HFF-Myc (cell line): ENCODE measurements at regions not wholly inside any gene's neighbourhood (a gene's known extent, or its start where the extent isn't known, plus 50 kb on each side); places are given as distances from the start of the nearest gene placed in this dataset.

Source experiments
- DNase-seq: peaks from one replicate; pipeline ENCODE4 v3.0.0-alpha.2; 2011; ENCODE audit warnings: low read depth; ENCODE audit errors: extremely low read depth
- H3K4me3 ChIP-seq: replicated peaks from 2 replicates; pipeline ENCODE4 v1.5.1; 2011; ENCODE audit warnings: low read depth, mild to moderate bottlenecking, control low read depth, low read length
- CTCF ChIP-seq: IDR thresholded peaks from 2 replicates; pipeline ENCODE4 v1.5.1; 2012; ENCODE audit warnings: mild to moderate bottlenecking, low read depth, low read length, control low read depth; ENCODE audit errors: missing control alignments

GRCh38 chr10:124281666-124282065 lies 137.1 kb downstream of the OAT start:
- DNase-seq, result no peak
- TF ChIP-seq CTCF, result no peak
- no peak overlapping the region for H3K4me3 ChIP-seq

- TF ChIP-seq CTCF, result no peak
- no peak for DNase-seq
- H3K4me3 ChIP-seq, result no peak overlapping the region
Measured at GRCh38 chr10:124280916-124281315, 137.8 kb downstream of the OAT start.

- H3K4me3 ChIP-seq, result no peak overlapping the region
- no peak for TF ChIP-seq CTCF
- no peak for DNase-seq
Measured at GRCh38 chr10:124279882-124280281, 138.8 kb downstream of the OAT start.

- H3K4me3 ChIP-seq, result no peak overlapping the region
- DNase-seq, result no peak
- TF ChIP-seq CTCF, result no peak
Measured at GRCh38 chr10:124279298-124279697, 139.4 kb downstream of the OAT start.

GRCh38 chr10:124278356-124278755 lies 140.4 kb downstream of the OAT start:
- TF ChIP-seq CTCF, result no peak
- no peak for DNase-seq
- H3K4me3 ChIP-seq, result no peak overlapping the region

- H3K4me3 ChIP-seq, result no peak overlapping the region
- DNase-seq, result no peak
- TF ChIP-seq CTCF, result no peak
Measured at GRCh38 chr10:124273141-124273540, 145.6 kb downstream of the OAT start.

- TF ChIP-seq CTCF, result no peak
- no peak for DNase-seq
- no peak overlapping the region for H3K4me3 ChIP-seq
Measured at GRCh38 chr10:124271676-124272075, 147.0 kb downstream of the OAT start.
